Skin epidermis (tissue), 12 donors: ENCODE measurements at regions not wholly inside any gene's neighbourhood (a gene's known extent, or its start where the extent isn't known, plus 50 kb on each side); places are given as distances from the start of the nearest gene placed in this dataset.
"Not testable (repeated sequence)": the region's sequence is repeated elsewhere in the genome, so short reads cannot be mapped to it uniquely, and the experiment has no call there.

Experiments
- H3K27ac ChIP-seq, 21 experiments: fragments of 200-600 bp; sonication (generic) in 11 of 21; one replicate each; pipeline ENCODE4 v1.5.0; 2020; ENCODE audit warnings: mild to moderate bottlenecking in 3 of 21, inconsistent platforms in 2 of 21, moderate library complexity in 2 of 21
- H3K4me3 ChIP-seq, 7 experiments: fragments of 200-600 bp; sonication (generic) in 2 of 7; one replicate each; pipeline ENCODE4 v1.5.0; 2020; ENCODE audit warnings: inconsistent platforms in 2 of 7, mild to moderate bottlenecking in 2 of 7, moderate library complexity in 1 of 7

GRCh38 chr2:14454202-14454601, 178.3 kb upstream of the LRATD1 start:
- no peak overlapping the region for H3K4me3 ChIP-seq
- H3K27ac ChIP-seq = no peak overlapping the region

- H3K27ac ChIP-seq = no peak overlapping the region
Measured at GRCh38 chr2:14459786-14460325, 172.7 kb upstream of the LRATD1 start.

GRCh38 chr2:14475994-14476393, 156.5 kb upstream of the LRATD1 start:
- no peak overlapping the region for H3K4me3 ChIP-seq
- H3K27ac ChIP-seq = no peak overlapping the region

More at GRCh38 chr2:14459786-14460325, 172.7 kb upstream of the LRATD1 start:
- no peak overlapping the region for H3K4me3 ChIP-seq

GRCh38 chr2:14479486-14479885, 153.0 kb upstream of the LRATD1 start:
- Histone ChIP-seq H3K4me3 (no peak overlapping the region), H3K27ac (no peak overlapping the region)

GRCh38 chr2:14480120-14480519, 152.4 kb upstream of the LRATD1 start:
- H3K4me3 ChIP-seq = no peak overlapping the region
- H3K27ac ChIP-seq = no peak overlapping the region

GRCh38 chr2:14480906-14481305, 151.6 kb upstream of the LRATD1 start:
- Histone ChIP-seq H3K27ac (no peak overlapping the region), H3K4me3 (no peak overlapping the region)

GRCh38 chr2:14492920-14493503, 139.5 kb upstream of the LRATD1 start:
- no peak overlapping the region for H3K4me3 ChIP-seq
- H3K27ac ChIP-seq = peak overlapping the region in 5 of 21 experiments; percentile 5 to 42 (median 31)

- H3K27ac ChIP-seq = no peak overlapping the region
- H3K4me3 ChIP-seq = no peak overlapping the region
Measured at GRCh38 chr2:14494759-14495158, 137.8 kb upstream of the LRATD1 start.

- no peak overlapping the region for H3K4me3 ChIP-seq
Measured at GRCh38 chr2:14501061-14501460, 131.5 kb upstream of the LRATD1 start.

GRCh38 chr2:14506955-14507354, 125.6 kb upstream of the LRATD1 start:
- not testable (repeated sequence) for H3K4me3 ChIP-seq, H3K27ac ChIP-seq

More at GRCh38 chr2:14501061-14501460, 131.5 kb upstream of the LRATD1 start:
- no peak overlapping the region for H3K27ac ChIP-seq

GRCh38 chr2:14511541-14511940, 121.0 kb upstream of the LRATD1 start:
- no peak overlapping the region for H3K27ac ChIP-seq
- no peak overlapping the region for H3K4me3 ChIP-seq

GRCh38 chr2:14513903-14514302, 118.6 kb upstream of the LRATD1 start:
- Histone ChIP-seq H3K4me3 (no peak overlapping the region), H3K27ac (no peak overlapping the region)

- Histone ChIP-seq H3K4me3 (no peak overlapping the region), H3K27ac (no peak overlapping the region)
Measured at GRCh38 chr2:14516844-14517243, 115.7 kb upstream of the LRATD1 start.

- Histone ChIP-seq H3K4me3 (no peak overlapping the region), H3K27ac (no peak overlapping the region)
Measured at GRCh38 chr2:14517731-14518130, 114.8 kb upstream of the LRATD1 start.

GRCh38 chr2:14520385-14520945, 112.1 kb upstream of the LRATD1 start:
- H3K4me3 ChIP-seq = no peak overlapping the region
- no peak overlapping the region for H3K27ac ChIP-seq

- Histone ChIP-seq H3K4me3 (no peak overlapping the region), H3K27ac (peak overlapping the region in 3 of 21 experiments; percentile 11 to 27 (median 20))
Measured at GRCh38 chr2:14524041-14524802, 108.3 kb upstream of the LRATD1 start.

GRCh38 chr2:14524803-14525080, 107.8 kb upstream of the LRATD1 start:
- Histone ChIP-seq H3K27ac (peak overlapping the region in 3 of 21 experiments; percentile 11 to 27 (median 20)), H3K4me3 (no peak overlapping the region)

- no peak overlapping the region for H3K4me3 ChIP-seq
- no peak overlapping the region for H3K27ac ChIP-seq
Measured at GRCh38 chr2:14530506-14530905, 102.0 kb upstream of the LRATD1 start.

GRCh38 chr2:14533131-14533757, 99.3 kb upstream of the LRATD1 start:
- Histone ChIP-seq H3K4me3 (no peak overlapping the region), H3K27ac (peak overlapping the region in 4 of 21 experiments; percentile 1 to 31 (median 22))

- Histone ChIP-seq H3K4me3 (no peak overlapping the region), H3K27ac (peak overlapping the region in 1 of 21 experiments; percentile 50)
Measured at GRCh38 chr2:14535156-14535555, 97.4 kb upstream of the LRATD1 start.

GRCh38 chr2:14536976-14537375, 95.5 kb upstream of the LRATD1 start:
- Histone ChIP-seq H3K4me3 (no peak overlapping the region), H3K27ac (no peak overlapping the region)
